Central memory CD8-positive, alpha-beta T cell (primary cell): ENCODE measurements at regions not wholly inside any gene's neighbourhood (a gene's known extent, or its start where the extent isn't known, plus 50 kb on each side); places are given as distances from the start of the nearest gene placed in this dataset.

Experiments used
- ATAC-seq: fragments of 150-1000 bp; cut with Tn5 transposase; replicated peaks from 2 replicates; pipeline ENCODE4 v1.10.0; 2022; ENCODE audit warnings: mild to moderate bottlenecking, moderate FRiP score, moderate number of reproducible peaks; ENCODE audit not compliant: poor library complexity, severe bottlenecking; ENCODE audit errors: extremely low read depth
- DNase-seq, 2 donors: peaks; one replicate each; pipeline ENCODE4 v3.0.0; 2021; ENCODE audit warnings: low spot score in 2 of 2
- H3K27ac Mint-ChIP-seq: one replicate; pipeline ENCODE4 v1.8.0; 2022; ENCODE audit warnings: low read depth, mild to moderate bottlenecking, moderate library complexity, mixed read lengths
- H3K27me3 Mint-ChIP-seq: one replicate; pipeline ENCODE4 v1.8.0; 2022; ENCODE audit warnings: mixed read lengths
- H3K36me3 Mint-ChIP-seq: one replicate; pipeline ENCODE4 v1.8.0; 2022; ENCODE audit warnings: mild to moderate bottlenecking, moderate library complexity, mixed read lengths; ENCODE audit not compliant: insufficient read depth
- H3K4me1 Mint-ChIP-seq: one replicate; pipeline ENCODE4 v1.8.0; 2022; ENCODE audit warnings: mixed read lengths
- H3K4me3 Mint-ChIP-seq: one replicate; pipeline ENCODE4 v1.8.0; 2022; ENCODE audit warnings: mild to moderate bottlenecking, moderate library complexity, mixed read lengths
- H3K9me3 Mint-ChIP-seq: one replicate; pipeline ENCODE4 v1.8.0; 2022; ENCODE audit warnings: mixed read lengths

DNA sequence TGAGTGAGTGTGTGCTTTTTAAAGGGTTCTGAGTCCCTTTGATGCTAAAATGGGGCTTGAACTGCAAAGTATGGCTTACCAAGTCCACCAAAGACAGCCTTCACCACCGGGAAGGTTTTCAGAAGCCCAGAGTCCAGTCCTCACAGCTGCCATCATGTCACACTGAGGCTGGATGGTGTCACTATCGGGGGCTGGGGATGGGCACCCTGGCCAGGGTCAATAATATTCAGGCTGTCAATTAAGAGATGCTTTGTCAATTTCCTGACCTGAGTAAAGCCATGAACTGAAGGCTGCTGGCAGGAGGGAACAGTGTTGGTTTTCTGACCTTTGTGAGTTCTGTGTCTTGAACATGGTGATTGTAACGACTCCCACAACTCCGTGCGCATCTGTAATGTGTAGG, 373.0 kb upstream of the B3GAT1 start:
- Mint-ChIP-seq H3K27ac (no peak overlapping the region), H3K36me3 (no peaks in the 10 kb centered on the region), H3K4me1 (no peaks in the 10 kb centered on the region), H3K4me3 (no peak overlapping the region), H3K9me3 (no peaks in the 10 kb centered on the region), H3K27me3 (peaks cover 84% of the 10 kb centered on the region)
- DNase-seq (no peak), ATAC-seq (no peak)

DNA sequence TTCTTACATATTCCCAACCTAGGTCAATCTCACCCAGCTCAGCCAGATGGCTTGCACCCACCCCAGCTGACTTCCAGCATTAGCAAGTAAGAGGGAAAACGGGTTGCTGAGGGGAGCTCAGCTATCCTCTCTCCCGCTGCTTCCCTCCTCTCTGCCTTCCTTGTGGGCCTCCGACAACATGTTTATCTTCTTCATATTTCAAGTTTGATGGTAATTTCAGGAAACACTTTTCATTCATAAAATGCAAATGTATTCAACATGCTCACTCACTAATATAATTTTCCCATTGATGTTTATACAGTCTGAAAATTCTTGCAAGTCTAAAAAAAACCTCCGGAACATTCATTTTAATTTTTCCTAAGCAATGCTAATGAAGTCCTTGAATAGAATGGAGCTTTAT, 372.5 kb upstream of the B3GAT1 start:
- Mint-ChIP-seq H3K36me3 (no peaks in the 10 kb centered on the region), H3K9me3 (no peaks in the 10 kb centered on the region), H3K27ac (no peak overlapping the region), H3K4me1 (no peaks in the 10 kb centered on the region), H3K4me3 (no peak overlapping the region), H3K27me3 (peaks cover 85% of the 10 kb centered on the region)
- DNase-seq (no peak), ATAC-seq (no peak)

DNA sequence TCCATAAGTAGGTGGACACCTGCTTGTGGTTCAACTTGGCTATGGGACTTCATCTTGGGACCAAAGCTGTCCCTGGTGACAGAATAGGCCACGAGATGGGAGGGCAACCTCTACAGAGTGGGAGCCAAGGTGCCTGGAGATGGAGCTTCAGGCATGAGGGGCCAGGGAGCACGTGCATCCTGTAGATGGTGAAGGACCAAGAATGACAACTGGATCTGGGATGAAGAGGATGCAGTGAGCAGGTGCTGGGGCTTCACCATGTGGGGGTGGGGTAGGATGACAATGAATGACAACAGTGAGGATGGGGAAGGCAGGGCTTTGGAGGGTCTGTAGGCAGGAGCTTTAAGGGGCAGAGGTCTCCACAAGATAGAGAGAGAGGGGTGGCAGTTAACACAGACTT, 372.0 kb upstream of the B3GAT1 start:
- DNase-seq, result no peak
- H3K4me3 Mint-ChIP-seq, result no peak overlapping the region

DNA sequence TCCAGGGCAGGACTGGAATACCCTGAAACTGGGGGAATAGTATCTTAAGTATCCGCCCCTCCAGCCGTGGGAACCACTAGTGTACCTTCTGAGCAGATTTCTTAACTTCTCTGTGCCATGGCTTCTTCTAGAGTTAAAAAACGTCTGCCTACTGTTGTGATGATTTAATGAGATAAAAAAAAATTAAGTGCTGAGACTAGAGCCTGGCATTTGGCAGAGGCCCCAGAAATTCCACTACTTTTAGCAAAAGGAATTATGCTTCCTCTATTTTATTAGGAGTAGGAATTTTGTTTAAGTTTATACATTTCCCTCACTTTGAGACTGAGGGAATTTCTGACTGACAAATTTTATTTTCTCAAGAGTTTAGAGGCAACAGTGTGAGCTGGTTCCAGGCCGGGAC, 371.2 kb upstream of the B3GAT1 start:
- ATAC-seq, result no peak
- no peak overlapping the region for H3K4me3 Mint-ChIP-seq
- H3K36me3 Mint-ChIP-seq, result no peaks in the 10 kb centered on the region
- H3K27ac Mint-ChIP-seq, result no peak overlapping the region
- no peak for DNase-seq
- H3K27me3 Mint-ChIP-seq, result peaks cover 90% of the 10 kb centered on the region
- no peaks in the 10 kb centered on the region for H3K9me3 Mint-ChIP-seq
- no peaks in the 10 kb centered on the region for H3K4me1 Mint-ChIP-seq

More for the DNA sequence above, 372.0 kb upstream of the B3GAT1 start:
- H3K36me3 Mint-ChIP-seq, result no peaks in the 10 kb centered on the region
- H3K9me3 Mint-ChIP-seq, result no peaks in the 10 kb centered on the region
- H3K27ac Mint-ChIP-seq, result no peak overlapping the region
- H3K27me3 Mint-ChIP-seq, result peaks cover 85% of the 10 kb centered on the region
- ATAC-seq, result no peak
- no peaks in the 10 kb centered on the region for H3K4me1 Mint-ChIP-seq

DNA sequence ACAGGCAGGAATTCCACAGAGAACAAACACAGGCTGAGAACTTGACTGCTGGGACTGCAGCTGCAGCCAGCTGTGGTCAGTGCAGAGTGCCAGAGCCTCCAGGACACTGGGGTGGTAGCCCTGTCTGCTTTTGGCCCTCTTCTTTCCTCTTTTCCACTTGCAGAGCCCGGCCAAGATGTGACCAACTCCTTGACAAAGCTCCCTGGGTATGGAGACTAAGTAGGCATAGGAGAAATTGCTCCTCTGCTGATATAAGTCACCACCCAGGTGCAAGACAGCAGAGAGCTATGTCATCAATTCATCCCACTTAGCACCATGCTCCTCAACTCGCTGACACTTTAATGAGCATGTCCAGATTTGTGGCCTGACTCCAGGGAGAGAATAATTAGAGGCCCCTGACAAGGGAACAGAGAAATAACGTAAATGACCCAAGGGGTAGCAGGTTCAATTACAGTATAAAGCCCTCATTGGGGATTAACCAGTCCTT, 369.4 kb upstream of the B3GAT1 start:
- no peak for ATAC-seq
- no peaks in the 10 kb centered on the region for H3K4me1 Mint-ChIP-seq

DNA sequence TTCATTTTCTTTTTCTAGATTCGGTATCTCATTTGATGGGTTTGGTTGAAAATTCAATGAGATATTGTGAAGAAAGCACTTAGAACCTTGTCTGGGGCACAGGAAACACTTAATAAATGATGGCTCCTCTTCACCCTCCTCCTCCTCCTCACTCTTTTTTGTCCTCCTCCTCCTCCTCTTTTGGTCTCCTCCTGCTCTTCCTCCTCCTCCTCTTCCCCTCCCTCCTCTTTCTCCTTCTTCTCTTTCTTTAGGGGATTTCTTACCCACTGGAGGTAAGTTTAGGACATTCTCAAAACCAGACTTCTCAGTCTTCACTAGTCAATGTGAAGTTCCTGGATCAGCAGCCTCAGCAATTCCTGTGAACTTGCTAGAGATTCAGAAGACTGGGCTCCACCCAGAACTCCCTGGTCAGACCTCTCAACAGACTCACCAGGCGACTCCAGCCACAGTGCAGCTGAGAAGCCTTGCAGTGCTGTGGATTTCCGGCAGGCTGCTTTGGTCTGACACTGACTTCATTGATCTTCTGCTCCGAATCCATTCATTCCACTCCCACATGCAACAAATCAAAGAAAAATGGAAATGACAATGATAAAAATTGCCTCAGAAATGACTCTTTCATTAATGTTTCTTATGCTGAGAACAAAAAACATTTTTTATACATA, 368.6 kb upstream of the B3GAT1 start:
- no peak overlapping the region for H3K27ac Mint-ChIP-seq
- H3K9me3 Mint-ChIP-seq, result no peaks in the 10 kb centered on the region
- H3K27me3 Mint-ChIP-seq, result peaks cover 91% of the 10 kb centered on the region
- H3K36me3 Mint-ChIP-seq, result no peaks in the 10 kb centered on the region
- no peaks in the 10 kb centered on the region for H3K4me1 Mint-ChIP-seq
- no peak for ATAC-seq
- H3K4me3 Mint-ChIP-seq, result no peak overlapping the region
- no peak for DNase-seq

More for the DNA sequence above, 369.4 kb upstream of the B3GAT1 start:
- DNase-seq, result no peak
- Mint-ChIP-seq H3K27me3 (peaks cover 88% of the 10 kb centered on the region), H3K36me3 (no peaks in the 10 kb centered on the region), H3K4me3 (no peak overlapping the region), H3K27ac (no peak overlapping the region), H3K9me3 (no peaks in the 10 kb centered on the region)

DNA sequence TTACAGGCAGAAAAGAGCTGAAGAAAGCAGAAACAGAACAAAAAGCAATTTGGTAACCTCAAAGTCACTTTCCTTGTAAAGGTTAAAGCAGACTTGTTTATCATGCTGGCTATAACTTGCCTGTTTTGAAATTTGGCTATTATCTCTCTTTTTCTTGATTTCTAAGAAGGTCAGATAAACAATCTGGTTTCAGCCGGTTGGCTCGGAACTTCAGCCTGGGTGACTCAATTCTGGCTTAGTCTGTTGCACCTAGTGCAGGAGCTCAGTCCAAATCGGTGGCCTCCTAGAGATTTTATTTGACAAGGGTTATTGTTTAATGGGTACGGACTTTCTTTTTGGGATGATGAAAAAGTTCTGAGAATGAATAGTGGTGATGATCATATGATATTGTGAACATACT, 367.1 kb upstream of the B3GAT1 start:
- DNase-seq (no peak), ATAC-seq (no peak)
- Mint-ChIP-seq H3K9me3 (no peaks in the 10 kb centered on the region), H3K4me1 (no peaks in the 10 kb centered on the region), H3K4me3 (no peak overlapping the region), H3K36me3 (no peaks in the 10 kb centered on the region), H3K27ac (no peak overlapping the region), H3K27me3 (peaks cover 96% of the 10 kb centered on the region)

DNA sequence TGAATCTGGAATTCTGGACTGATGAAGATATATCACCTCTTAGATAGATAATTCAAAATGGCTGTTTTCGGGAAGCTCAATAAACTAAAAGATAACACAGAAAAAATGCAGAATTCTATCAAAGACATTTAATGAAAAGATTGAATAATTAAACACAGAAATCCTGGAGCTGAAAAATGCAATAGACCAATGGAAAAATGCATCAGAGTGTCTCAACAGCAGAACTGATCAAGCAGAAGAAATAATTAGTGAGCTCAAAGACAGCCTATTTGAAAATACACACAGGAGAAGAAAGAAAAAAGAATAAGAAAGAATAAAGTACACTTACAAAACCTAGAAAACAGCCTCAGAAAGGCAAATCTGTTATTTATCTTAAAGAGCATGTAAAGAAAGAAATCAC, 356.4 kb upstream of the B3GAT1 start:
- DNase-seq (no peak), ATAC-seq (no peak)
- Mint-ChIP-seq H3K27ac (no peak overlapping the region), H3K4me3 (no peak overlapping the region), H3K36me3 (peaks cover 2% of the 10 kb centered on the region), H3K9me3 (peaks cover 20% of the 10 kb centered on the region), H3K27me3 (peaks cover 48% of the 10 kb centered on the region), H3K4me1 (no peaks in the 10 kb centered on the region)

DNA sequence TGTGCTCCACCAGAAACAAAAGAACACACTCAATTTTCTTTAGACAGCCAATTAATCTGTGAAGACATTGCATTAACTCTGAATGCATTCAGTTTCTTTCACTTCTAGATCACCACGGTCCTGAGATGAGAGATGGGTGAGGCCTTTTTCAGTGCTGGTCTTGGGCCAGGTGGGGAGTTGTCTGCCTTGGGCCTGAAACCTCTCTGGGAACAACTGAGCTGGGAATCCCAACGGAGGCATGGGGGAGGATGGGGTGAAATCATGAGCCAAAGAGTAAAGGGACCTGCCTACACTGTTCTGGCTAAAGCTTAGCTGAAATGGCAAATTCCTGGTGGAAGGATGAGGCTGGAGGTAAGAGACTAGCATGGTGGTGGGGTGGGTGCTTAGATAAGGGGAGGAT, 353.5 kb upstream of the B3GAT1 start:
- DNase-seq, result no peak
- Mint-ChIP-seq H3K9me3 (peaks cover 9% of the 10 kb centered on the region), H3K27me3 (peaks cover 53% of the 10 kb centered on the region), H3K27ac (no peak overlapping the region), H3K4me3 (no peak overlapping the region), H3K36me3 (peaks cover 3% of the 10 kb centered on the region), H3K4me1 (no peaks in the 10 kb centered on the region)
- no peak for ATAC-seq

DNA sequence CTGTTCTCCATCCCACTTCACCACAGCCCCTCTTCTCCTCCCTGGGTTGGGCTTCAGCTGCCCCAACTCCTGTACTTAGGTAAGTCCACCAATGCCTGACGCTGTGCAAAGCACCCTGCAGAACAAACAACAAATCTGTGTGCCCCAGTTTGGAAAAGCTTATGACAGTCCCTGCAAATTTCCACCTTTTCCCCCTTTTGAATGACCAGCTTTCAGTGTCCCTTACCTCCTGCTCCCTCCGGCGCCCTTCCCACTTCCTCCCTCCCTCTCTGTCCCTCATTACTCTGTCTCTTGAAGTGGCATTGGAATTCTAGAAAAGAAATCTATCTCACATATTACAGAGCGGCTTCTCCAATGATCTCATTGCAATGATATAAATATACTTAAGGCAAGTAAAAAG, 352.9 kb upstream of the B3GAT1 start:
- no peak overlapping the region for H3K4me3 Mint-ChIP-seq
- peaks cover 53% of the 10 kb centered on the region for H3K27me3 Mint-ChIP-seq
- no peaks in the 10 kb centered on the region for H3K4me1 Mint-ChIP-seq
- peaks cover 9% of the 10 kb centered on the region for H3K9me3 Mint-ChIP-seq
- peaks cover 3% of the 10 kb centered on the region for H3K36me3 Mint-ChIP-seq
- DNase-seq, result no peak
- H3K27ac Mint-ChIP-seq, result no peak overlapping the region
- ATAC-seq, result no peak

DNA sequence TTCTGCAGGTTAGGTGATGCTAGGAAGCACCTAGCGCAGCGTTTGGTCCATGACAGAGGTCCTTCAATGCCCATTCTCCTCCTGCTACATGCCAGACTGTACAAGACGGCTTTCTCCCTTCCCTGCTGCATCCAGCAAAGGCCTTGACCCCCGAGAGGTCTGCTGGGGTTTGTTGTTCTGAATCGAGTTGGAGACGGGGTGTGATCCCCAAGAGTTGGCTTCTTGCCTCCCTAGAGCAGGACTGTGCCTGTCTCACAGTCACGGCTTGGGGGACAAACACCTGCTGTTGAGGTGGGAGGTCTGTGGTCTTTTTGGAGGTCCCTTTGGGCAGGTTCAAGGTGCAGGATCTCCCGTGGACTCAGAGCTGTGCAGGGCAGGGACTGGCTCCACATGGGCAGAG, 352.3 kb upstream of the B3GAT1 start:
- Mint-ChIP-seq H3K27ac (no peak overlapping the region), H3K9me3 (peaks cover 9% of the 10 kb centered on the region), H3K36me3 (peaks cover 3% of the 10 kb centered on the region), H3K4me3 (no peak overlapping the region), H3K27me3 (peaks cover 53% of the 10 kb centered on the region), H3K4me1 (no peaks in the 10 kb centered on the region)
- no peak for ATAC-seq
- no peak for DNase-seq

DNA sequence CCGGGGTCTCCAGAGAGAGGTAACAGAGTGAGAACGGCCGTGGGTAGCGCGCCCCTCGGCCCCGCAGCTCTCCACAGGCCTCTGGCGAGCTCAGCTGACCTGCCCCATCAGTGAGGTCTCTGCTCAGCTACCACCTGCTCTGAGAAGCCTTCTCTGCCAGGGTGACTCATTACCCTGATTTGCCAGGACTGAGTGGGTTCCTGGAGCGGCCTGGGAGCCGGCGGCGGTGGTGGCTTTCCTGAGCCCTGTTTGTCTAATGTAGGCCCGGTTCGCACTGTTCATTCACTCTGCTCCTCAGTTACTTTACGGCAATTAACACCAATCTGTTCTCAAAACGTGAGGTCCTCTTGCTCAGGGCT, 351.0 kb upstream of the B3GAT1 start:
- peaks cover 43% of the 10 kb centered on the region for H3K27me3 Mint-ChIP-seq
- ATAC-seq (no peak), DNase-seq (no peak)
- H3K9me3 Mint-ChIP-seq, result no peaks in the 10 kb centered on the region
- H3K36me3 Mint-ChIP-seq, result peaks cover 3% of the 10 kb centered on the region
- H3K4me1 Mint-ChIP-seq, result no peaks in the 10 kb centered on the region
- H3K27ac Mint-ChIP-seq, result no peak overlapping the region
- H3K4me3 Mint-ChIP-seq, result no peak overlapping the region

DNA sequence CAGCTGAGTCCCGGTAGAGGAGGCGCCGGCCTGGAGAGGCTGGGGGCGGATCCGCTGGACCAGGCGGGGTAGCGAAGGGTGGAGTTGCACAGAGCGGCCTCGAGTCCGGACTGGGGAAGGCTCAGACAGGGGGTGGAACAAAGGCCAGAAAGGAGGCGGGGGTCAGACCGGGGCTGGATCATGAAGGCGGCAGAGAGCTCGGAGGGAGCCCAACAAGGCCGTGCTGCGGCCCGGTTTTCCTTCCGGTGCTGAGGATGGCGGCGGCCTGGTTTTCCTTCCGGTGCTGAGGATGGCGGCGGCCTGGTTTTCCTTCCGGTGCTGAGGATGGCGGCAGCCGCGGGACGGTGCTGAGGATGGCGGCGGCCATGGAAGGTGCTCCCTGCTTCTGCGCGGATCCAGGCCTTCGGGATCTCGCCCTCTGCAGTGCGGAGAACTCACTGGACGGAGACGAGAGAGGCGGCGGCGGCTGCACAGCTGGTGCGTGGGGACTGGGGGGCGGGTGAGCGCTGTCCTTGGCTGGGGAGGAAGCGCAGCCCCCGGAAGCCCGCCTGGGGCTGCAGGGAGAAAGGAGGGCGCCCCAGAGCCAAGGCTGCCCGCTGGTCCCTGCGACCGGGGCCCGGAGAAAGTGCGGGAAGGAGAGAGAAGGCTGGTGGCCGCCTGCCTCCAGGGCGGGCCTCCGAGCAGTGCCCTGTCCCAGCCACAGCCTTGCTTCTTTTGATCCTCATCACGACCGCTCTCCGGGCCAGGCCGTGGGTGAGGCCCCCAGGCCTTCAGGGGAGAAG, 350.4 kb upstream of the B3GAT1 start:
- H3K27me3 Mint-ChIP-seq, result peaks cover 43% of the 10 kb centered on the region
- no peak overlapping the region for H3K4me3 Mint-ChIP-seq
- H3K9me3 Mint-ChIP-seq, result no peaks in the 10 kb centered on the region
- peaks cover 3% of the 10 kb centered on the region for H3K36me3 Mint-ChIP-seq
- no peak for ATAC-seq
- no peak overlapping the region for H3K27ac Mint-ChIP-seq
- H3K4me1 Mint-ChIP-seq, result no peaks in the 10 kb centered on the region
- DNase-seq, result no peak
